HG02678 (cell line): ENCODE measurements at regions not wholly inside any gene's neighbourhood (a gene's known extent, or its start where the extent isn't known, plus 50 kb on each side); places are given as distances from the start of the nearest gene placed in this dataset.

Experiments
- ATAC-seq: cut with Tn5 transposase; IDR thresholded peaks from one replicate; pipeline ENCODE4 v1.9.1; 2021; ENCODE audit warnings: mild to moderate bottlenecking, moderate library complexity; ENCODE audit not compliant: unreplicated experiment

DNA sequence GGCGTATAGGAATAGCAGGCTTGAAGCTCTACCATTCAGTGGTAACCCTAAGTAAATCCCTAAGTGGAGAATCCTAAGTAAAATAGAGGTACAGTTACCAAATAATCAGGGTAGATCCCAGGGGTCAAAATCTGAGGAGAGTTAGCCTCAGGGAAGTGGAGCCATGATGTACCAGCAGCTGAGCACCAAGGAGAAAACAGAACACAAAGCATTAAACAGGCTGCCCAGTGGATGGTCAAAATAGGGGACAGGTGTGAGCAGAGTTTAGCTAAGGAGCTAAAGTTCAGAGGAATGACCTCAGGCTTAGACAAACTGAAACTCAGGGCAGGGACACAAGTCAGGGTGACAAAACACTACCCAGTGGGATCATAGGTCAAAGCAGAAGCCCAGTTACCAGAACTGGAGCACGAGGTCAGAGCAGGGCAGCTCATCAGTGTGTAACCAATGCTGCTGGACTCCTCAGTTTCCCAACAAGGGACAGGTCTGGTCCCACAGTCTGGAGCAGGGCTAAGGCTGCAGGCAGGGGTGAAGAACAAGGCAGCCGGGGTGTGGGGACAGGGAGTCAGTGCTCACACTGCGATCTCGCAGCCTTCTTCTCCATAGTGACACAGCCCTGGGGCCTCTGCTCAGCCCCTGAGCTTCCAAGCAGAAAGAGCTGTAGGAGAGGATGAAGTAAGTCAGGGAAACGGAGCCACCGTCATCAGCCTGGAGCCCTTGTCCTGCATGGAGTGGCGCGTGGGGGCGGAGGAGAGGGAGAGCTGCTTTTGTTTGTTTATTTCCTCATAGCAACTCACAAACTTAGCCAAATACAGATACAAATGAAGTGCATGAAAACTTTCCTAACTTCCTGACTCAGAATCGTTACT lies 264.0 kb downstream of the MREG start:
- no peak for ATAC-seq

DNA sequence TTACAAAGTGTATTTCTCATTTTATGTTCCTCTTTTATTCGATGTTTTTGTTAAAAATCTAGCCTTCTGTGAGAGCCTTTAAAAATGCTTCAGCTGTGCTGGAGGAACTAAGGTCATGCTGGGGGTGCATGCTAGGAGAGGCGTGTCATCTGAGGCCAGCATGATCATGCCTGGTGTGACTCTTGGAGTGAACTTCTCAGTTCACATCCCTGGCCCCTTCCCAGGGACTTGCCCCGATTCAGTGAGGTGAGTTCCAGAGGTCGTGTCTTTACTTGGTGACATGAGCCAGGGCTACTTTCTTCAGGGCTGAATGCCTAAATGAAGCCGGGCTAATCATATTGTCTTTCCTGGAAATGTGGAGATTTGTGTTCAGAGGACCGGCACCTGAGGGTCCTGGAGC lies 264.9 kb downstream of the MREG start:
- ATAC-seq: no peak

DNA sequence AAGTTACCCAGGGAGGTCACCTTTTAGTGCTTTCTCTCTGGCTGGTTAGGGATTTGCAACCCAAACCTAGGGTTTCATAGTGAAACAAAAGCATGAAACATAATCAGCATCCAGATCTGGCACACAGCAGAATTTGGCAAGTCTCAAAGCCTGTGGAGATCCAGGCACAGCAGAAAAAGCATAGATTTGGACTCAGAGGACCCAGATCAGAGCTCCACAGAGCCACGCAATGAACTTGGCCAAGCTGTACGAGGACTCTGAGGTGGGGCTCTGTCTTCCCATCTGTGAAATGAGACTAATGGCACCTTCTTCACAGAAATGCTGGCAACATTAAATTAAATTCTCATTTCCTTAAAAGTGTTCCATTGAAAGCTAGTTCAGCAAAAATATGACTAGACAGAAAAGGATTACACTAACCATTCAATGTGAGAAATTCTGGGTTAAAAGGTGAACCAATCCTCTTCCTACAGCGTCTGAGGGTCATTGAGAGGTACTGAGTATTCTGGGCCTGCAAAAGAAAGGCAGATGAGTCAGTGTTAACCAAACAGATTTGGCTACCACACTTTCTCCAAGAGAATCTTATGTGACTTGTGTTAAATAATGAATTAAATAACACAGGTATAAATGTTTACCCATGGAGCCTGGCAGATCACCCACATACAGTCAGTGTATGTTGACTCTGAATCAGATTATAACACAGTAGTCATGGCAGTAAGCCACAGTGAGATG lies 266.3 kb downstream of the MREG start:
- no peak for ATAC-seq

DNA sequence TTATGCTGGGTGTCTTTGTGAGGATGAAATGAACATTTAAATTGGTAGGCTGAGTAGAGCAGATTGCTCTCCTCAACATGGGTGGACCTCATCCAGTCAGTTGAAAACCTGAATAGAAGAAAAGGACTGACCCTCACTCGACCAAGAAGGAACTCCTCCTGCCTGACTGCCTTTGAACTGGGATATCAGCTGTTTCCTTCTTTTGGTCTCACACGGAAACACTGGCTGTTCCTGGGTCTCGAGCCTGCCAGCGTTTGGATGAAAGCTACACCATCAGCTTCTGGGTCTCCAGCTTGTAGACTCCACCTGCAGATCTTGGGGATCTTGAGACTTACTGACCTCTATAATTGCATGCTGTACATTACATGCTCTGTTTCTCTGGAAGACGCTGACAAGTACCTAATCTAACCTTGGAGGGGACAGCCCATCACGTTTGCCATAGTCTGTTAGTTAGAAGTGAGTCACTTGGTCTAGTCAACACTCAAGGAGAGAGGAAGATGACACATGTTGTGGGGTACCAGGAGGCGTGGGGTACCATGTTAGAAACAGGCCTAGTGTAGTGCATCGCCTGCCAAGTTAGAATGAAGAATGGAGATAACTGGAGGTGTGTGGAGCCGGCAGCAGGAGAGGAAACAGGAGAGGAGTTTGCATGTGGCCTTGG lies 267.0 kb downstream of the MREG start:
- no peak for ATAC-seq

DNA sequence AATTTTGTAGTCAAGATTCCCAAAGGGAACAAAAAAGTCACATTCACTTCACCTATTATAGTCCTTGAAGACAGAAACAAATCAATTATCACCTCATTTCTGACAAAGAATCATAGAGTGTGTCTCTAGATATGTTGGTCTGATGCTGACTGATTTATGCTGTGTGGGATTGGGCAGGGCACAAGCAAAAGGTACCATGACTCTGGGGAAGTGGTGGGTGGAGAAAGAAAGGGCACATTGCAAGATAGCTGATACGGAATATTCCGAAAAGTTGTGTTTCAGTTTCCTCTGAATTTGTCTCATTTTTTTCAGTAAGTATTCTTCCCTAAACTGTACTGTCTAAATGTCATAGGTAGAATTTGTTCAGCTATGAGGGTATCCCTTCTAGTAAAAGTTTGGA lies 268.0 kb downstream of the MREG start:
- no peak for ATAC-seq

DNA sequence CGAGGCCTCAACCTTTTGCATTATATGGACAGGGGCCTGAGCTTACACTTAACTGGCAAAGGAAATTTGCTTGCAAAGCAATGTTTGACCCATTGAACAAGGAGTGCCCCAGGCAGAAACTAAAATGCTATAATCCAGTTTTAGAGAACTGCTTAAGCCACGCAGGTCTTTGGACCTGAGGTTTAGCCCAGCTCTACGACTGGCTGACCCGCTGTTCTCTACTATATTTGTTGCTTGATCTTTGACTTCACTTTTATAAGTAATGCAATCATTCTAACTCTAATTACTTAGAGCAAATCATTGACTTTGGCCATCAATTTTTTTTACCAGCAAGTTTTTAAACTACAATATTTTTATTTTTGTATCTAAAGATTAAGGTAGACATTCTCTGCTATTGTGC lies 268.8 kb downstream of the MREG start:
- no peak for ATAC-seq

DNA sequence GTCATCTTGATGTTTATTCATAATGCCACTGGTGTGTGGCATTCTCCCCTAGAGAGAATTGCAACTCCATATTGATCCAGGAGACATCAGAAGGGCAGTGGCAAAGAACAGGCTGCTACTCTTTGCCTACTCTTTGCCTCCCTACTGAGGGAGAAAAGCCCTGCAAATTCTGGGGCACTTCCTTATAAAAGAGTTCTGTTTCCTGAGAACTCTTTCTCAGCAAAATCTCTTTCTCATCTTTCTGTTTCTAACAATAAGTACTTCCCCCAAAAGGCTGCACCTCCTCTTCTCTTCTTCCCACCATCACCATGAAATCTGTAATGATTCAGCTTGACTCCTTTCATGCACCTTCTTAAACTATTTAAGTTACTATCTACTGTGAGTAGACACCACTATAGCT lies 270.3 kb downstream of the MREG start:
- no peak for ATAC-seq

DNA sequence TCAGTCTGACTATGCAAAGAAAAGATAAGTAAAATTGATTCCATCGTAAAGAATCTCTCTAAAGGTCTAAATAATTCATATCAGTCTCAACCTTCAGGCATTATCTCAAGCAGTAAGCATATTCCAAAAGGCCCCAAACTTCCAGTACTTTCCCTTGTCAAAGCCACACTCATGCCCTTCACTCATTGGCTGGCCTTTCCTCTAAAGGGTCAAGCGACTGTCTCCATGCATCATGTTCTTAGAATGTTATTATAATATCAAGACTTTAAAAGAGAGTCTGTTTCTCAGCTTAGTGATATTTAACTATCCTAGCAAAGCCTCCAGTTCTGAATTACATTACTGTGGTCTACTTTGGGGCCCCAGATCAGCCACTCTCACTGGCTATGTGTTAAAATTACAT lies 271.3 kb downstream of the MREG start:
- ATAC-seq: no peak

DNA sequence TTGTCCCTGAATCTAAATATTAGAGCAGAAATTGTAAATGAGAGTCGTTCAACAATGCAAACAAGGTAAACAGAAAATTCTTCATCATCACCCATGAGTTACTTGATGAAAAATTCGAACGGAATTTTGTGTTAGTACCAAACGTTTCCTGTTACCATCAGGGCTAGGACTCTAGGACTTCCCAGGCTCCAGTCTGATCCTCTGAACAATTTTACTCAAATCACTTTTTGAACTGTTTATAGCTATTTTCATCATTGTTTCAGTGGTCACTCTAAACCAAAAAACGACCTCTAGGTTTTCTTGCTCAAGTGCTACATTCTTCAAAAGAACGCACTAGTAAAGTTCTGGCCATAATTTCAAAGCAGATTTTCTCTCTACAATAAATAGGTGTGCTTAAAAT lies 273.3 kb downstream of the MREG start:
- ATAC-seq: no peak

DNA sequence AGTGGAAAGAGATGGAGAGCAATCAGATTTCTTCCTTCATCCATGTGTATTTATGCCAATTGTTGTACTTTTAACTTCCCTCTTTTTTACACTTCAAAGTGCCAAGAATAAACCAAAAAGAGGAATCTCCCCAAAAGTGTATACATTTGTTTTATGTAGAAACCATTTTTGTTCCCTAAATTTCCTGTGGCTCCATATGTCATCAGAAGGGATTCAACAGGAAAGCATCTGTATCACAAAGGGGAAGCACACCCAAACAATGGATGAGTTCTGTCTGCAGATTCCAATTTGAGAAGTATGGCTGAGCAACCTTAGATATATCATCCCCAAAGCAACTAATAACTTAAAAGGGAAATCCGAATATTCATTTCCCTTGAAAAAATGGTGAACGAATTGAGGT lies 275.0 kb downstream of the MREG start:
- ATAC-seq: no peak

DNA sequence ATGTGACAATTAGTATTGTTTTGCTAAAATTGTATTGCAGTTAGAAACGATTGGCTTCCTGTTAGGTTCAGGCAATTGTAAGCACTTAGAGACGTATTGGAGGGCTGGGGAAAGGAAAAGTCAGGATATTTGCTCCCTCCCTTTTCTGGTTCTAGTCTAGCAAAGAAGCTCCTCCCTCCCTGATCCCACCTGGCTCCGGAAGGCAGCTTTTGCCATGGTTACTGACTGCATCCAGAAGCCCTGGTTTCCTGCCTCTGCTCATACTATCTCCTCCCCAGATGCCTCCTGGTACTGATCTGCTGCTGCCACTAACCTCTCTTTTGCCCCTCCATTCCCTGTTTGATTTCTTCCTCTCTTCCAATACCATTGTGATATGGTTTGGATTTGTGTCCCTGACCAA lies 275.9 kb downstream of the MREG start:
- ATAC-seq: no peak

DNA sequence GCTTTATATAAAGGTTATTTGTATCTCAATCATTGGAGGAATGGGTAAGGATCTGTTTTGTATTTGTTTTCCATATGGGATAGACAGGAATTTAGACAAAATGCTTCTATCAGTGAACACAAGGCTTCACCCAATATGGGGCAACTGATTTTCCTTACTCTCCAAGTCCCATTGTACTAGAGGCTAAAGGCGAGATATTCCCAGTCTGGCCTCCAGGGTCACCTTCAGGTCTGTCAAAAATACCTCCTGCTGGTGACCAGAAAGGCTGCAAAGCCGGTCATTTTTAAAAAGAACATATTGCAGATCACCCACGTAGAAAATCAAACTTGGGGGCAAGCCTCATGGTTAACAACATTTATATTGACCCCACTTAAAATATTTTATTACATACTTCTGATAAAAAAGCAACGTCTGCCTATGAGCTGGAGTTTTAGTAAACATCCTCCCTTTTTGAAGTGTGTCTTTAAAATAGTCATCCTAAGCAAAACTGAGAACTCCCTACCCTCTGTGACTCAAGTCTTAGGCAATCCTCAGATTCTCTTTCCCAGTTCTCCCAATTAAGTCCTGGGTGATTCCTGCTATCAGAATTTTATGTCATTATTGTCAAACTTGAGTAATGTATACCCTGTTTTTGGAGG lies 276.6 kb downstream of the MREG start:
- ATAC-seq: no peak

DNA sequence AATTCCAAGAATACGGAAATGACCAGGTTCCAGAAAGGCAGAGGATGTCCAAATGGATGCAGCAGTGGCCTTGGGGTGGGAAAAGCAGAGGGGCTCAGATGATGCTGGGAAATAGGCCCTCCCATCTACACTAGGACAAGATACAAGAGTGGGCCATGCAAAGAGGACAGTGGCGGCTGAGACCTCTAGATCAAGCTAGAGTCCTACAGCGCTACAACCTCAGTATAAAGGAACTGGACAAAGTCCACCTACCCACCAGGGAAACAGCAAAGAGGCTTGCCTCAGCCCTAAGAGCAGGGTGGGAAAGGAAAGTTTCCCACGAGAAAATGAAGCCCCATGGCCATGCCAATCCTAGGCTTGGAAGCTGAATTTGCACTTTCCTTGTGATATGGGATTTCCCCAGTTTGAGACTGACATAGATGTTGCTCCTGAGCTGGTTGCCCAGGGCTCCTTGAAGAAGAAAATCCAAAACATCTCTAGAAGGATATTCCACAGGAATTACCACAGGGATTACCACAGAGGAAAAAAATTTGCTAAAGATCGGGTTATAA lies 282.2 kb downstream of the MREG start:
- no peak for ATAC-seq

DNA sequence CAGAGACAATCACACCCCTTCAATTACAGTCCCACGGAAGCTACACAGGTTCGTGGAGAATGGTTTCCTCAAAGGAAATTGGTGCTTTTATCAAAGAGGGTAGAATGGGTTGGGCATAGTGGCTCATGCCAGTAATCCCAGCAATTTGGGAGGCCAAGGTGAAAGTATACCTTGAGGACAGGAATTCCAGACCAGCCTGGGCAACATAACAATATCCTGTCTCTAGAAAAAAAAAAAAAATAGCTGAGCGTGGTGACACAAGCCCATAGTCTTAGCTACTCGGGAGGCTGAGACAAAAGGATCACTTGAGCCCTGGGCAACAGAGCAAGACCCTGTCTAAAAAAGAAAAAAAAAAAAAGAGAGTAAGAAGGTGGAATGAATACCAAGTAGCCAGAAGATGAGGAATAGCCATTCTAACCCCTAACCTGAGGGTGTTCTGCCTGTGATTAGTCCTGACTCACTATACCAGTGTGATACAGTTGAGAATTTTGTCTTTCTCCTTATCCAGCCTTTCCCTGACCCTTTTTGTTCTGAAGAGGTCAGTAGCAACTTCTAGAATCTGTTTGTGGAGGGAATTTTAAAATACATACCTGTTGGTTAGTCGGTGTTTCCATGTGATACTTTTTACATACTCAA lies 283.2 kb downstream of the MREG start:
- ATAC-seq: no peak

DNA sequence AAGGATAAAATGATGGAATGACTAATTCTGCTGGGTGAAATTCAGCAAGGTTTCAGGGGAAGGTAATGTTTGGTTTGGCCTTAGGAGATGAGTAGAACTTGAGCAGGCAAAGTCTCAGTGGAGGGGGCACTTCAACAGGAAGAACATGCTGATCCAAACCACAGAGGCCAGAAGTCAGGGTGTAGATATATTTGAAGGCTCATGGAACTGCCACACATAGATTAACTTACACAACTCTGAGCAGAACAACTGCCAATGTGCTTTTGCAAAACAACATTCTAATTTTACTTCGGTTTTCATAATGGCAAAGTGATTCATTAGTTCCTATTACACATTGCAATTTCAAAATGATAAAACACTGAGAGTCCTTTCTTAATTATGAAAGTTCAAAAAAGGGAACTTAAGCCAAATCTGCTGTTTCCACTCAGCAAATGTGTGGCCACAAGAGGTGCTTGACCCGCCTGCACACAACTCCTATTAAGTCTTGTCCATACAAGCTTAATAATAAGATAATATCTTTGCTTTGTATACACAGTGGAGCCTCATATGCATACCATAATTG lies 284.8 kb downstream of the MREG start:
- no peak for ATAC-seq

DNA sequence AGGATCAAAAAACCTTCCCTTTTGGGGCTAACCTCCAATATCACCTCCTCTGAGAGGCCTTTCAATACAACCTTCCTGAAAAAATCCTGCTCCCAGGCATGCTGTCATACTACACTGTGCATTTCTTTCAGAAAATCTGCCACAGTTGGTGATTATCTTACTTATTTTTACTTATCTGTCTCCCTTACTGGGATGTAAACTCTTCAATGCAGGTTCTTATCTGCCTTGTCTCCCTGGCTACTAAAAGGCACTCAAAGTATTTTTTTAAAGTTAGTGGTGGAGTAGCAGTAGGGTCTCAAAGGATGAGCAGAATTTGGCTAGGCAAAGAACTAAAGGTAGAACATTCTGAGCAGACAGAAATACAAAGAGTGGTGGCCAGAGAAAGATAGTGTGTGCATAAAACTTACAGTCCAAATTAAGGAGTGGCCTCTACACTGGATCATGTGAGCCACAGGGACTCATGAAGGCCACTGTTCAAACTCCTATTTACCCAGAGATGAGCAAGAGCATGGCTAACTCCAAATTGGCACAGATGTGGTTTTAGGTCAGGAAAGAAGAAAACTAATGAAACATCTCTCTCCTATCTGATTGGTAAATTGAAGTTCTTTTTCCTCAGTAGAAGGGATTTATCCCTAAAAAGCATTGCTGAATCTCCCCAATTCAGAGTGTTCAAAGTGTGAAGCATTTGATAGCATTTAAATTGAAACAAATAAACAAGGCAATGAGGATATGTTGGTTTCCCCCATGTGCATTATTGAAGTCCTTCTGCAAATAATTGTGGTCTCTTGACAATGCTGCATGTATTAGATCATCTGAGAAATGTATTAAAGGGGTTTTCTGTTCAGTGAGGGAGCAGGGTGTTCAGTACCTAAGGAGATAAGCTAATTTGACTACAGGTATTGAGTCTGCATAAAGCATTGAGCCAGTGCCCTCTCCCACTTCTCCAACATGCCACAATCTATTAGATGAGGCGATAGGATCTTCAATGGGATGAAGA lies 285.5 kb downstream of the MREG start:
- ATAC-seq: no peak

DNA sequence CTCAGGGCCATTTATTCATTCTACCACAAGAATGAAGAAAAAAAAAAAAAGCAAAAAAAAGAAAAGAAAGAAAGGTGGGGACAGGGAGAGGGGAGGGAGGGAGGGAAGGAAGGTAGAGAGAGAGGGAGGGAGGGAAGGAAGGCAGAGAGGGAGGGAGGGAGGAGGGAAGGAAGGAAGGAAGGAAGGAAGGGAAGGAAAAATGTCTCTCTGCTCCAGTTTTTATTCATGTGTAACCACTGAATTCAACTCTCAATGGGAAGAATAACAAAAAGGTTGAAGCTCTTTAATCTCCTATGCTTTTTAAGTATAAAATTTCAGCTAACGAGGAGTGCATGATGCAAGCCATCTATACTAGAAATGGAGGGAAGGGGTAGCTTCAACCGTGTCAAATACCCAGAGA lies 287.3 kb downstream of the MREG start:
- ATAC-seq: no peak

DNA sequence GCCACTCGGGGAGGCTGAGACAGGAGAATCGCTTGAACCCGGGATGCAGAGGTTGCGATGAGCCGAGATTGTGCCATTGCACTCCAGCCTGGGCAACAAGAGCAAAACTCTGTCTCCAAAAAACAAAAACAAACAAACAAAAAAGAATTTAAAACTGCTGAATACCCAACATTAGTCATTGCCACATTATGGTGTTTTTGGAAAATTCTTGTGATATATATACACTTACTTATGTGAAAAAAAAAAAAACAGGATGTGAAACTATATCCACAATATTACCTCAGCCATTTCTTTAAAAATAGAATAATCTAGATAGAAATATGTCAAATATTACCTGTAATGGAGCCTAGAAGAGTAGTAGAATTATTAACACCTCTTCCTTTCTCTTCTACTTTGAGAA lies 288.3 kb upstream of the FN1 start:
- no peak for ATAC-seq

DNA sequence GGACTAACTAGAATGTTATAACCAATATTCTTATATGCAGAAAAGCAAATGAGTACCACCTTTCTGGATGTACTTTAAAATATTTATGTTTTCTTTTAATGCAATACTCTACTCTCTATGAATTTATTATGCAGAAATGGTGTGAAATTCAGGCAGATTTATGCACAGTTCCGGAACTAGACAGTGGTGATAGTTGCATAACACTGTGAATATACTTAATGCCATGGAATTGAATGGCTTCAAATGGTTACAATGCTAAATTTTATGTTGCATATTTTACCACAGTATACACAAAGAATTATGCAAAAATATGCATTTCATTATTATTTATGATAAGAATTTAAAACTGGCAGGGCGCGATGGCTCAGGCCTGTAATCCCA lies 287.8 kb upstream of the FN1 start:
- no peak for ATAC-seq
